CD4-positive, alpha-beta T cell treated with Interleukin-12 subunit alpha and Interleukin-12 subunit beta, for 1 hour (primary cell): ENCODE measurements at regions not wholly inside any gene's neighbourhood (a gene's known extent, or its start where the extent isn't known, plus 50 kb on each side); places are given as distances from the start of the nearest gene placed in this dataset.

ENCODE experiments used
- DNase-seq: peaks from one replicate; pipeline ENCODE4 v3.0.0-alpha.2; 2020

- no peak for DNase-seq
These were observed 280.7 kb upstream of the SALL3 start for GRCh38 chr18:78698914-78699313.

GRCh38 chr18:78699499-78699898 lies 280.1 kb upstream of the SALL3 start:
- no peak for DNase-seq

- DNase-seq = no peak
These were observed 277.7 kb upstream of the SALL3 start for GRCh38 chr18:78701771-78702396.

- DNase-seq = no peak
These were observed 276.3 kb upstream of the SALL3 start for GRCh38 chr18:78703291-78703690.

- DNase-seq = no peak
These were observed 274.6 kb upstream of the SALL3 start for GRCh38 chr18:78704971-78705461.

- no peak for DNase-seq
These were observed 270.3 kb upstream of the SALL3 start for GRCh38 chr18:78709261-78709809.

- DNase-seq = no peak
These were observed 268.3 kb upstream of the SALL3 start for GRCh38 chr18:78711316-78711715.

GRCh38 chr18:78711971-78712370 lies 267.6 kb upstream of the SALL3 start:
- no peak for DNase-seq

- DNase-seq = no peak
These were observed 266.5 kb upstream of the SALL3 start for GRCh38 chr18:78713069-78713468.

GRCh38 chr18:78713726-78714125 lies 265.9 kb upstream of the SALL3 start:
- DNase-seq = no peak

- no peak for DNase-seq
These were observed 263.6 kb upstream of the SALL3 start for GRCh38 chr18:78716022-78716421.

- no peak for DNase-seq
These were observed 263.0 kb upstream of the SALL3 start for GRCh38 chr18:78716581-78716980.

GRCh38 chr18:78717051-78717765 lies 262.4 kb upstream of the SALL3 start:
- DNase-seq = no peak

- no peak for DNase-seq
These were observed 261.9 kb upstream of the SALL3 start for GRCh38 chr18:78717766-78718150.

GRCh38 chr18:78719821-78720220 lies 259.8 kb upstream of the SALL3 start:
- DNase-seq = no peak

GRCh38 chr18:78720456-78721237 lies 259.0 kb upstream of the SALL3 start:
- DNase-seq = no peak

GRCh38 chr18:78721238-78721875 lies 258.3 kb upstream of the SALL3 start:
- no peak for DNase-seq

GRCh38 chr18:78721981-78722380 lies 257.6 kb upstream of the SALL3 start:
- no peak for DNase-seq

- DNase-seq = no peak
These were observed 257.2 kb upstream of the SALL3 start for GRCh38 chr18:78722386-78722785.

- DNase-seq = no peak
These were observed 256.5 kb upstream of the SALL3 start for GRCh38 chr18:78722929-78723710.

GRCh38 chr18:78724214-78724914 lies 255.3 kb upstream of the SALL3 start:
- DNase-seq = no peak

- no peak for DNase-seq
These were observed 254.2 kb upstream of the SALL3 start for GRCh38 chr18:78725426-78725825.
